ENCODE measurements at regions not wholly inside any gene's neighbourhood (a gene's known extent, or its start where the extent isn't known, plus 50 kb on each side); places are given as distances from the start of the nearest gene placed in this dataset.
"Not testable (repeated sequence)": the region's sequence is repeated elsewhere in the genome, so short reads cannot be mapped to it uniquely, and the experiment has no call there.

GRCh38 chr4:57200799-57201327 is 90.7 kb upstream of the IGFBP7 start:
- no peak for DNase-seq (ENCODE audit: extremely low read depth in 1 of 2, low read depth in 1 of 2)

GRCh38 chr4:57199267-57199666 is 89.1 kb upstream of the IGFBP7 start:
- no peak for DNase-seq (ENCODE audit: extremely low read depth in 1 of 2, low read depth in 1 of 2)

DNA sequence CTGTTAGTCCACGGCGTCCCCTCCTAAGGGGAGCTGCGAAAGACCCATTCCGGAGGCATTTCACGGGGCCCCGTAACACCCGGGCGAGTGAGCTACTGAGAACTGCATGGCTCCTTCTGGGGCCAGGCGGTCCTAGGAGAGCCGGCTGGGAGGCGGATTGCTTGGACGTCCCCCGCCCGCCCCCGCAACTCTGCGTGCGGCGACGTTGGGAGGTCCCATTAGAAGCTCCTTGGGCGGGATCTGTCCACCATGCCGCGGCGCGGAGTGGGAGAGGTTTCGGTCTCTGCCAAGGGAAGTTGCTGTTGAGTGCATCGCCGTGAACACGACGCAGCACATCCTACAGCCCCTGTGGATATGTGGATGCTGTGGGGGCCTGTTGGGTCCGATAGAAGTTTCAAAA is 85.4 kb upstream of the IGFBP7 start:
- no peak for DNase-seq (ENCODE audit: extremely low read depth in 1 of 2, low read depth in 1 of 2)

DNA sequence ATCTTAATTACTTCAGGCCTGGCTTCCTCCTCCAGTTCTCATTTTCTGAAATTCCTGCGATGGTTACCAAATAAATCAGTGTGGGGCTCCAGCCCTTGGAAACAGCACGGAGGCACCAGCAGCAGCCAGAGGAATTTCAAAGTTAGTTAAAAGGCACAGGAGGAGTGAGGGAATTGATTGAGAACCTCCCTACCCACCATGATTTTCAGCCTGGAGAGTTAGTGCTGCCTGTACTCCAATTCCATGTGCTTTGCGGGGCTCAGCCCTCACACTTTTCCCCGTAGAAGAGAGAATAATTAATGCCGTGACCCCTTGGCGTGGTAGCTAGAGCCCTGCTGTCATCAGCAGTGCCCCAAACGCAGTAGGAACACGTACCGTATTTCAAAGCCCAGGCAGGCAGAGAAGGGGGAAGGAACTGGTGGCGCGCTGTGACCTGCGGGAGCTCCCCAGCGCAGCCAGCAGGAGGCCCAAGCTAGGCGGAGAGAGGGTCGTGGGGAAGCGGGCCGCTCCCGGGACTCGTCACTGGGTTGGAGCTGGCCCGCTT is 84.0 kb upstream of the IGFBP7 start:
- no peak for DNase-seq (ENCODE audit: extremely low read depth in 1 of 2, low read depth in 1 of 2)

DNA sequence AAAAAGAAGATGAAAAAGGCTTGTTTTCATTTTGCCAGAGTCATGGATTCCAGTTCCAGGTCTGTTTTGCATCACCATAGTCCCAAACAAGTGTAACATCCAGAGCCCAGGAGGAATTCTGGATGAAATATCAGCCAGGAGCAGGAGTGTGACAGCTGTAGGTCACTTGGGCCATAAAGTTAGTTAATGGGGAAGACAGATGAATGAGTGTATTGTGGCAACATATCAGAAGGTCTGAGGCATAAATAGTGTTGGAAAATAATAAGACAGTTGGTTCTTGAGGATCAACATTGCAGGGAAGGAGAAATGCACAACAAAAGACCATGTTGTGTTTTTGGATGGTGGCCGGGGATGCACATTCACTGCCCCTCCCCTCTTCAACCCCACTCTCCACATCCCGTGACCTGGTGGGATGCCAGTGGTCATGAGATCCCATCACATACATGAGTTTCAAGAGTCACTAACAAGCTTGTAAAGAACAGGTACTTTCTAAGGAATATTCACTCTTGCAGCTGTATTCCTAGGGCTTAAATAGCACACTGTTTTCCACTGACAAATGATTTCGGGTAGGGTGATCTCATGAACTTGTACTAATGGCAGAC is 83.1 kb upstream of the IGFBP7 start:
- no peak for DNase-seq (ENCODE audit: extremely low read depth in 1 of 2, low read depth in 1 of 2)

- DNase-seq (ENCODE audit: extremely low read depth in 1 of 2, low read depth in 1 of 2) = no peak
Observed at GRCh38 chr4:57191523-57192034, 81.4 kb upstream of the IGFBP7 start.

GRCh38 chr4:57190601-57191481 is 80.7 kb upstream of the IGFBP7 start:
- DNase-seq (ENCODE audit: extremely low read depth in 1 of 2, low read depth in 1 of 2) = no peak

GRCh38 chr4:57187246-57187645 is 77.1 kb upstream of the IGFBP7 start:
- DNase-seq (ENCODE audit: extremely low read depth in 1 of 2, low read depth in 1 of 2) = no peak

DNA sequence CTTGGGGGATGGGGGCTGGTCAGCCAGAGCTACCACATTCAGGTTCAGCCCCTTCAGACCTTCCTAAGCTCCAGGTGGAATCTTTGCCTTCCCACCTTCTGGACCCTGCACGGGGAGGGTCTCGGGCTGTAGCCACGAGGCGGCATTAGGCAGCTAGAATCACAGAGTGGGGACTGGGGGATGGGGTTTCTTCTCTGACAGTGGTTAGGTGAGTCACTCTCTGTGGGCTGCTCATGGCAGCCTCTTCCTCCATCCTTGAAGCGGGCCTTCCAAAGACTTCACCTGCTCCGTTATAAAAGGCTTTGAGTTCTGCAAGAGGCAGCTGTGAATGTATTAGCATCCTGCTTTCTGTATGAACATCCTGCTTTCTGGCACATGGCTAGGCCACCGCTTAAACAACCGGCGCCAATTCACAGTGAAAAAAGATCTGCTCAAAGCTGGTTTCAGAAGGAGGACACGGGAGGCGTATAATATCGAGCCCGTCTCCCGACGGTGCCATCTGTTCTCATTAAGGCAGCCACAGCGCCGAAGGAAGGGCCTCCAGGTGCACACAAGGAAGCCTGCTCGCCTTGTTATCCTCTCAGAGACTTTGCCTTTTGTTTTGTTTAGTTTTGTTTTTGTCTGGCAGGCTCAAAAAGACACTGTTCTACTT is 74.3 kb upstream of the IGFBP7 start:
- DNase-seq (ENCODE audit: extremely low read depth in 1 of 2, low read depth in 1 of 2) = no peak

GRCh38 chr4:57182132-57182874 is 72.1 kb upstream of the IGFBP7 start:
- no peak for DNase-seq (ENCODE audit: extremely low read depth in 1 of 2, low read depth in 1 of 2)

DNA sequence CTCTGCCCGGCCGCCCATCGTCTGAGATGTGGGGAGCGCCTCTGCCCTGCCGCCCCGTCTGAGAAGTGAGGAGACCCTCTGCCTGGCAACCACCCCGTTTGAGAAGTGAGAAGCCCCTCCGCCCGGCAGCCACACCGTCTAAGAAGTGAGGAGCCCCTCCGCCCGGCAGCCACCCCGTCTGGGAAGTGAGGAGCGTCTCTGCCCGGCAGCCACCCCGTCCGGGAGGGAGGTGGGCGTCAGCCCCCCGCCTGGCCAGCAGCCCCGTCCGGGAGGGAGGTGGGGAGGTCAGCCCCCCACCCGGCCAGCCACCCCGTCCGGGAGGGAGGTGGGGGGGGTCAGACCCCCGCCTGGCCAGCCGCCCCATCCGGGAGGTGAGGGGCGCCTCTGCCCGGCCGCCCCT is 63.0 kb upstream of the IGFBP7 start:
- DNase-seq (ENCODE audit: extremely low read depth in 1 of 2, low read depth in 1 of 2) = not testable (repeated sequence)

- DNase-seq (ENCODE audit: extremely low read depth in 1 of 2, low read depth in 1 of 2) = no peak
Observed at GRCh38 chr4:57172065-57172464, 61.9 kb upstream of the IGFBP7 start.

GRCh38 chr4:57168982-57169381 is 58.8 kb upstream of the IGFBP7 start:
- no peak for DNase-seq (ENCODE audit: extremely low read depth in 1 of 2, low read depth in 1 of 2)

DNA sequence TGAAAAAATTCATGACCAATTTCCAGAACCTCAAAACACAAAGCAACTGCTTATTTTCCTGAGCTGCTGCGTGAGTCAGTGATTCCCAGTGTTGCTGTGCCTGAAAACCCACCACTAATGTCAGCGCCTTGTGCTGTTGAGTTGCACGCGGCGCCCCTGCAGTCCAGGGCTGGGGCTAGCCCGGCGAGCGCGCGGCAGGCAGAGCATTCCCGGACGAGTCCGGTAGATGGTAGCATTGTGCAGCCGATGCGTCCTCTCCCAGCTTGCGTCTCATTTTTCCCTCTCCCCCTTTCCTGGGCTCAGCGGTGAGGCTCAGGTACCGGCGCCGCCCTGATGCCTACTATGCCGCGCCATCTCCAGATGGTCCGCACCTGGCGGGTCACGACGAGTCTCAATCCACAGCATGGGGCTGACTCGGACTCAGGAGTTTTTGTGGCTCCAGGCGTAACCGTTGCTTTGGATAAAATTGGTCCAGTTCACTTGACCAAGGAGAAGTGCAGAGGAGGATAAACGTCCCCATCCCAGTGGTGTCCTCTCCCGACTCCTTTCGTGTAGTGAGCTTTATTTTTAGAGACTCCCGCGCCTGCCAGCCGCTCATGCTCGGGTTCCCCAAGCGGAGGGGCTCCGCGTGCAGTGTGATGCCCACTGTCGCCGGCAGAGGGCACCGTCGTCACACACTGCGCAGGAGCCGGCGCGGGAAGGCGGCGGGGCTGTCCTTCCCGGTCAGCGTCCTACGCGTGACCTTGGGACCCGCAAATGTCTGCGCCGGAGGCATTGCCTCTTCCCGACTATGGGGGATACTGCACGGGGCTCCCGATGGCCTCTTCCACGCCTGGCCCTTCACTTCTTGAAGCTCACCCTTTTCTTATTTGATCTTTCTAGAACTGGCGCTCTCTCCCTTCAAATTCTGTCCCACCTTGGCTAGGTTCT is 53.6 kb upstream of the IGFBP7 start:
- peak; percentile 45 to 58 for DNase-seq (ENCODE audit: extremely low read depth in 1 of 2, low read depth in 1 of 2)

GRCh38 chr4:57162499-57163019 is 52.4 kb upstream of the IGFBP7 start:
- DNase-seq (ENCODE audit: extremely low read depth in 1 of 2, low read depth in 1 of 2) = no peak
